HepG2 (cell line): ENCODE measurements at regions not wholly inside any gene's neighbourhood (a gene's known extent, or its start where the extent isn't known, plus 50 kb on each side); places are given as distances from the start of the nearest gene placed in this dataset.

ENCODE experiments used
- ATAC-seq: fragments of 200-7000 bp; cut with Tn5 transposase; 3 replicates; pipeline ENCODE4 v1.9.1; 2020; ENCODE audit warnings: mild to moderate bottlenecking, moderate library complexity
- BruUV-seq: library from RNA; stranded (reverse); fragments of 400-500 nt; replicated peaks from 2 replicates; lab custom pipeline; 2021; lab: Mats Ljungman, UMichigan
- CTCF ChIA-PET: fragments of 300-600 bp; formaldehyde crosslinking; extraction: SDS; loops from one replicate; lab custom pipeline; 2021; ENCODE audit warnings: low total read pairs, inconsistent platforms, low intra/inter-chr PET ratio; lab: Yijun Ruan, JAX
- POLR2A ChIA-PET: fragments of 350-600 bp; sonication (Branson Sonifier 250); formaldehyde crosslinking; loops from one replicate; lab custom pipeline; 2020; ENCODE audit warnings: antibody characterized with exemption, inconsistent platforms; lab: Yijun Ruan, JAX
- DNase-seq: peaks from one replicate; pipeline ENCODE4 v3.0.0-alpha.2; 2015; ENCODE audit warnings: low spot score
- FAIRE-seq: peaks from 3 replicates; lab custom pipeline; 2011; peaks lifted over from hg19 to GRCh38; lab: Jason Lieb, UNC
- H2AFZ ChIP-seq: one replicate; pipeline ENCODE4 v1.6.1; 2011; ENCODE audit warnings: low read length, inconsistent platforms
- H3K27ac ChIP-seq: fragments of 300-600 bp; 3 replicates; pipeline ENCODE4 v1.8.0; 2011; ENCODE audit warnings: mixed run types, mild to moderate bottlenecking, mixed read lengths, low read length, inconsistent platforms; ENCODE audit not compliant: insufficient read depth; ENCODE audit errors: extremely low read length
- H3K27me3 ChIP-seq, 2 experiments: fragments of 200-600 bp in 1 of 2; 2 replicates in 1 of 2; 3 replicates in 1 of 2; pipeline versions ENCODE4 v1.6.0 to v1.8.0; 2011; ENCODE audit warnings: low read length in 2 of 2, mild to moderate bottlenecking in 2 of 2, moderate library complexity in 2 of 2, inconsistent platforms in 1 of 2; ENCODE audit not compliant: insufficient read depth in 2 of 2, control insufficient read depth in 1 of 2
- H3K36me3 ChIP-seq, 2 experiments: fragments of 200-600 bp in 1 of 2; replicated peaks in 1 of 2; 2 replicates in 1 of 2; 3 replicates in 1 of 2; pipeline versions ENCODE4 v1.5.1 to v1.8.0; 2011; ENCODE audit warnings: low read length in 2 of 2, inconsistent platforms in 1 of 2; ENCODE audit not compliant: insufficient read depth in 2 of 2, control insufficient read depth in 1 of 2
- H3K4me1 ChIP-seq: 2 replicates; pipeline ENCODE4 v1.5.1; 2012; ENCODE audit warnings: low read length, inconsistent platforms; ENCODE audit not compliant: insufficient read depth
- H3K4me2 ChIP-seq: 2 replicates; pipeline ENCODE4 v1.6.0; 2011; ENCODE audit warnings: low read depth, low read length, inconsistent platforms
- H3K4me3 ChIP-seq, 3 experiments: fragments of 200-600 bp in 1 of 3; sonication (generic), shearing (Covaris generic) in 1 of 3; replicated peaks in 1 of 3; 2 replicates each; pipeline ENCODE4 v1.5.1; 2011 to 2016; ENCODE audit warnings: low read length in 3 of 3, inconsistent platforms in 2 of 3, low read depth in 2 of 3, mild to moderate bottlenecking in 2 of 3, control low read depth in 1 of 3, mixed read lengths in 1 of 3; ENCODE audit not compliant: insufficient read depth in 1 of 3
- H3K79me2 ChIP-seq: one replicate; pipeline ENCODE4 v1.6.1; 2011; ENCODE audit warnings: low read length, inconsistent platforms; ENCODE audit not compliant: insufficient read depth
- H3K9ac ChIP-seq: 2 replicates; pipeline ENCODE4 v1.6.0; 2011; ENCODE audit warnings: mild to moderate bottlenecking, low read depth, low read length, inconsistent platforms; ENCODE audit not compliant: insufficient read depth
- H3K9me3 ChIP-seq: 2 replicates; pipeline ENCODE4 v1.5.1; 2012; ENCODE audit warnings: mild to moderate bottlenecking, low read length
- H4K20me1 ChIP-seq: 2 replicates; pipeline ENCODE4 v1.6.0; 2011; ENCODE audit warnings: inconsistent platforms, mild to moderate bottlenecking, low read length, moderate library complexity; ENCODE audit not compliant: insufficient read depth
- AHR ChIP-seq: IDR thresholded peaks from 2 replicates; pipeline ENCODE4 v1.6.1; 2018; ENCODE audit warnings: missing genetic modification reagents, missing compliant biosample characterization
- IKZF5 ChIP-seq: IDR thresholded peaks from 2 replicates; pipeline ENCODE4 v1.6.1; 2018; ENCODE audit warnings: missing genetic modification reagents, mild to moderate bottlenecking, missing compliant biosample characterization
- MED13 ChIP-seq: sonication (generic); formaldehyde crosslinking; IDR thresholded peaks from 2 replicates; pipeline ENCODE4 v1.5.0; 2020; ENCODE audit warnings: missing genetic modification reagents
- MZF1 ChIP-seq: sonication (generic); formaldehyde crosslinking; IDR thresholded peaks from 2 replicates; pipeline ENCODE4 v1.8.1; 2023; ENCODE audit warnings: mild to moderate bottlenecking, missing genetic modification reagents, borderline replicate concordance
- SIX1 ChIP-seq: sonication (generic); formaldehyde crosslinking; IDR thresholded peaks from 2 replicates; pipeline ENCODE4 v1.4.0; 2020; ENCODE audit warnings: missing genetic modification reagents, borderline replicate concordance
- SMYD3 ChIP-seq: sonication (generic); formaldehyde crosslinking; IDR thresholded peaks from 2 replicates; pipeline ENCODE4 v1.8.1; 2023; ENCODE audit warnings: mild to moderate bottlenecking, missing genetic modification reagents
- SNAPC2 ChIP-seq: sonication (generic); formaldehyde crosslinking; IDR thresholded peaks from 2 replicates; pipeline ENCODE4 v1.8.1; 2022; ENCODE audit warnings: mild to moderate bottlenecking, missing genetic modification reagents
- ZFP91 ChIP-seq: sonication (generic); formaldehyde crosslinking; IDR thresholded peaks from 2 replicates; pipeline ENCODE4 v1.9.0; 2022; ENCODE audit warnings: missing genetic modification reagents, mild to moderate bottlenecking, borderline replicate concordance
- ZNF3 ChIP-seq: IDR thresholded peaks from 2 replicates; pipeline ENCODE4 v1.7.0; 2017; ENCODE audit warnings: inconsistent platforms
- ZNF484 ChIP-seq: sonication (generic); formaldehyde crosslinking; IDR thresholded peaks from 2 replicates; pipeline ENCODE4 v1.5.1; 2020; ENCODE audit warnings: mild to moderate bottlenecking, low read depth, missing genetic modification reagents, borderline replicate concordance
- WGBS: methylation state at CpG from one replicate; pipeline ENCODE4 v1.1.6; 2017; ENCODE audit warnings: low lambda C conversion rate; 5-methylcytosine and 5-hydroxymethylcytosine counted together
- in situ Hi-C: cut with HindIII; loops from 2 replicates; pipeline ENCODE4 v1.10.0; 2017; ENCODE audit warnings: low pct_unique_long_range_greater_than_20kb; ENCODE audit not compliant: extremely low pct_ligation_motif_present
- intact Hi-C: fragments of 100-400 bp; cut with micrococcal nuclease; formaldehyde crosslinking; loops from one replicate; pipeline ENCODE4 v1.10.0; 2022; ENCODE audit not compliant: unreplicated experiment
- TF ChIP-seq, protein P1 (sequence below): sonication (generic); formaldehyde crosslinking; IDR thresholded peaks from 2 replicates; pipeline ENCODE4 v1.8.0; 2022; ENCODE audit warnings: missing genetic modification reagents, low read depth, mild to moderate bottlenecking, borderline replicate concordance
- TF ChIP-seq, protein P2 (sequence below): sonication (generic); formaldehyde crosslinking; IDR thresholded peaks from 2 replicates; pipeline ENCODE4 v1.5.0; 2020; ENCODE audit warnings: mild to moderate bottlenecking, low read depth, missing genetic modification reagents, borderline replicate concordance

- intact Hi-C loops, result no loop called here
- Histone ChIP-seq H4K20me1 (no peaks in the 10 kb centered on the region), H3K36me3 (no peaks in the 10 kb centered on the region)
- TF ChIP-seq, protein P1, sequence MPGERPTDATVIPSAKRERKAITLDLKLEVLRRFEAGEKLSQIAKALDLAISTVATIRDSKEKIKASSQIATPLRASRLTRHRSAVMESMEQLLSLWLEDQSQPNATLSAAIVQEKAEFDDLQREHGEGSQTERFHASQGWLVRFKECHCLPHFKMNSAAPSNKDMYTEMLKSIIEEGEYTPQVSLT (CRISPR knock-in tag), result no peak
- TF ChIP-seq AHR (CRISPR knock-in tag), result no peak
- TF ChIP-seq IKZF5 (CRISPR knock-in tag), result no peak
- TF ChIP-seq MED13 (CRISPR knock-in tag), result no peak
- no peak for TF ChIP-seq SNAPC2
- no peak for TF ChIP-seq MZF1
- no peak for TF ChIP-seq ZNF3 (CRISPR knock-in tag)
- TF ChIP-seq SMYD3, result no peak
- no peak for TF ChIP-seq SIX1 (CRISPR knock-in tag)
- TF ChIP-seq, protein P2, sequence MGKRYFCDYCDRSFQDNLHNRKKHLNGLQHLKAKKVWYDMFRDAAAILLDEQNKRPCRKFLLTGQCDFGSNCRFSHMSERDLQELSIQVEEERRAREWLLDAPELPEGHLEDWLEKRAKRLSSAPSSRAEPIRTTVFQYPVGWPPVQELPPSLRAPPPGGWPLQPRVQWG (CRISPR knock-in tag), result no peak
- TF ChIP-seq ZFP91 (CRISPR knock-in tag), result no peak
- no peak for TF ChIP-seq ZNF484 (CRISPR knock-in tag)
- TF ChIP-seq, all 625 proteins: peak for 0
- H3K9me3 ChIP-seq, result no peaks in the 10 kb centered on the region
- ChIA-PET CTCF (no interaction called here), POLR2A (no interaction called here)
- in situ Hi-C loops, result no loop called here
- no peaks in the 10 kb centered on the region for H3K79me2 ChIP-seq
- 52% methylated on average over 5 of the region's 9 CpGs for WGBS
- ATAC-seq (no peak), DNase-seq (no peak), FAIRE-seq (no peak)
- H3K27me3 ChIP-seq, result peaks cover 0 to 9% of the 10 kb centered on the region in 2 experiments; a peak in 1 of 5 replicates
- H3K9ac ChIP-seq, result no peak overlapping the region
- no peak overlapping the region for H3K4me3 ChIP-seq
- no peak overlapping the region for H2AFZ ChIP-seq
- H3K4me2 ChIP-seq, result no peak overlapping the region
- BruUV-seq, result no TSS peak
- H3K4me1 ChIP-seq, result peaks cover 12% of the 10 kb centered on the region
- H3K27ac ChIP-seq, result no peak overlapping the region
These were observed 353.2 kb upstream of the PROK2 start for GRCh38 chr3:72137865-72138861.
